Omental fat pad (tissue), 3 donors: ENCODE measurements at regions not wholly inside any gene's neighbourhood (a gene's known extent, or its start where the extent isn't known, plus 50 kb on each side); places are given as distances from the start of the nearest gene placed in this dataset.

ENCODE experiments used
- ATAC-seq: fragments of 150-250 bp; one replicate; pipeline ENCODE4 v1.9.1; 2016; ENCODE audit warnings: mild to moderate bottlenecking, moderate library complexity; ENCODE audit not compliant: low FRiP score
- DNase-seq: peaks from one replicate; pipeline ENCODE4 v3.0.0-alpha.2; 2019; ENCODE audit warnings: low spot score
- CTCF ChIP-seq, 3 donors: fragments of 450-650 bp; IDR thresholded peaks; one replicate each; pipeline ENCODE4 v1.5.1; 2016 to 2017; ENCODE audit warnings: antibody characterized with exemption in 3 of 3, mild to moderate bottlenecking in 3 of 3, moderate library complexity in 2 of 3

GRCh38 chr10:117746541-117747448, 204.2 kb downstream of the EMX2 start:
- DNase-seq (no peak), ATAC-seq (no peak)
- no peak for TF ChIP-seq CTCF (IDR thresholded peaks at IDR 0.05)

- ATAC-seq (no peak), DNase-seq (no peak)
- TF ChIP-seq CTCF (IDR thresholded peaks at IDR 0.05), result no peak
These were observed 205.1 kb downstream of the EMX2 start for GRCh38 chr10:117747636-117748035.

- ATAC-seq, result no peak
- no peak for TF ChIP-seq CTCF (IDR thresholded peaks at IDR 0.05)
These were observed 205.5 kb downstream of the EMX2 start for GRCh38 chr10:117748058-117748457.

GRCh38 chr10:117750616-117751015, 208.1 kb downstream of the EMX2 start:
- TF ChIP-seq CTCF (IDR thresholded peaks at IDR 0.05), result no peak
- DNase-seq (no peak), ATAC-seq (no peak)

More at GRCh38 chr10:117748058-117748457, 205.5 kb downstream of the EMX2 start:
- DNase-seq, result no peak

GRCh38 chr10:117751259-117751658, 208.7 kb downstream of the EMX2 start:
- DNase-seq, result no peak
- TF ChIP-seq CTCF (IDR thresholded peaks at IDR 0.05), result no peak
- no peak for ATAC-seq

- no peak for TF ChIP-seq CTCF (IDR thresholded peaks at IDR 0.05)
- ATAC-seq (no peak), DNase-seq (no peak)
These were observed 209.6 kb downstream of the EMX2 start for GRCh38 chr10:117752103-117752502.
